H9 (cell line): ENCODE measurements at regions not wholly inside any gene's neighbourhood (a gene's known extent, or its start where the extent isn't known, plus 50 kb on each side); places are given as distances from the start of the nearest gene placed in this dataset.
"Not testable (repeated sequence)": the region's sequence is repeated elsewhere in the genome, so short reads cannot be mapped to it uniquely, and the experiment has no call there.

Experiments used
- DNase-seq: peaks from one replicate; pipeline ENCODE4 v3.0.0-alpha.2; 2017
- H2AFZ ChIP-seq: one replicate; pipeline ENCODE4 v1.6.1; 2013; ENCODE audit warnings: mild to moderate bottlenecking, low read length, control low read depth, moderate library complexity
- H2AK5ac ChIP-seq: 2 replicates; pipeline ENCODE4 v1.6.1; 2013; ENCODE audit warnings: low read length, control low read depth, mixed read lengths; ENCODE audit not compliant: insufficient read length
- H2BK120ac ChIP-seq: one replicate; pipeline ENCODE4 v1.6.1; 2013; ENCODE audit warnings: low read depth, mild to moderate bottlenecking, low read length, control low read depth, inconsistent platforms; ENCODE audit not compliant: poor library complexity, severe bottlenecking
- H2BK12ac ChIP-seq: 2 replicates; pipeline ENCODE4 v1.6.1; 2013; ENCODE audit warnings: low read length, control low read depth, mixed read lengths, low read depth; ENCODE audit not compliant: insufficient read length
- H2BK15ac ChIP-seq: 2 replicates; pipeline ENCODE4 v1.6.1; 2013; ENCODE audit warnings: low read depth, low read length, control low read depth
- H2BK20ac ChIP-seq: one replicate; pipeline ENCODE4 v1.6.1; 2013; ENCODE audit warnings: low read depth, mild to moderate bottlenecking, low read length, control low read depth, inconsistent platforms; ENCODE audit not compliant: poor library complexity, severe bottlenecking
- H2BK5ac ChIP-seq: 2 replicates; pipeline ENCODE4 v1.6.1; 2013; ENCODE audit warnings: low read length, control low read depth, mixed read lengths; ENCODE audit not compliant: insufficient read length
- H3K14ac ChIP-seq: 2 replicates; pipeline ENCODE4 v1.6.1; 2013; ENCODE audit warnings: low read length, control low read depth; ENCODE audit not compliant: insufficient read depth
- H3K18ac ChIP-seq: 2 replicates; pipeline ENCODE4 v1.6.1; 2013; ENCODE audit warnings: low read depth, mild to moderate bottlenecking, mixed read lengths, low read length, control low read depth; ENCODE audit not compliant: insufficient read length
- H3K23ac ChIP-seq: 2 replicates; pipeline ENCODE4 v1.6.1; 2013; ENCODE audit warnings: low read length, control low read depth, mixed read lengths, low read depth; ENCODE audit not compliant: insufficient read length
- H3K23me2 ChIP-seq: 2 replicates; pipeline ENCODE4 v1.6.1; 2013; ENCODE audit warnings: low read depth, mild to moderate bottlenecking, mixed read lengths, low read length, control low read depth; ENCODE audit not compliant: insufficient read length, poor library complexity, severe bottlenecking
- H3K27ac ChIP-seq: 2 replicates; pipeline ENCODE4 v1.5.1; 2013; ENCODE audit warnings: low read length, control low read depth, mixed read lengths, low read depth; ENCODE audit not compliant: insufficient read length
- H3K27me3 ChIP-seq: 2 replicates; pipeline ENCODE4 v1.6.1; 2013; ENCODE audit warnings: low read length, control low read depth, inconsistent platforms; ENCODE audit not compliant: insufficient read depth
- H3K4ac ChIP-seq: 2 replicates; pipeline ENCODE4 v1.6.1; 2013; ENCODE audit warnings: low read depth, mild to moderate bottlenecking, control low read depth, inconsistent platforms, low read length, moderate library complexity
- H3K4me1 ChIP-seq: 2 replicates; pipeline ENCODE4 v1.6.1; 2013; ENCODE audit warnings: low read length, control low read depth, inconsistent platforms; ENCODE audit not compliant: insufficient read depth
- H3K4me2 ChIP-seq: 2 replicates; pipeline ENCODE4 v1.6.1; 2013; ENCODE audit warnings: low read length, control low read depth, mixed read lengths; ENCODE audit not compliant: insufficient read length, insufficient read depth
- H3K56ac ChIP-seq: 2 replicates; pipeline ENCODE4 v1.6.1; 2013; ENCODE audit warnings: low read depth, mild to moderate bottlenecking, mixed read lengths, low read length, control low read depth; ENCODE audit not compliant: insufficient read length
- H3K79me1 ChIP-seq: 2 replicates; pipeline ENCODE4 v1.6.1; 2013; ENCODE audit warnings: low read depth, mild to moderate bottlenecking, moderate library complexity, low read length, control low read depth, inconsistent platforms; ENCODE audit not compliant: insufficient read depth, poor library complexity, severe bottlenecking
- H3K79me2 ChIP-seq: 2 replicates; pipeline ENCODE4 v1.6.1; 2013; ENCODE audit warnings: low read length, control low read depth, inconsistent platforms; ENCODE audit not compliant: insufficient read depth
- H3K9ac ChIP-seq: 2 replicates; pipeline ENCODE4 v1.6.1; 2013; ENCODE audit warnings: low read length, control low read depth, mixed read lengths; ENCODE audit not compliant: insufficient read length; ENCODE audit errors: extremely low read depth
- H3K9me3 ChIP-seq: one replicate; pipeline ENCODE4 v1.6.1; 2013; ENCODE audit warnings: low read depth, low read length, inconsistent platforms; ENCODE audit not compliant: control insufficient read depth
- H3T11ph ChIP-seq: one replicate; pipeline ENCODE4 v1.6.1; 2013; ENCODE audit warnings: mild to moderate bottlenecking, low read length, control low read depth, inconsistent platforms
- H4K20me1 ChIP-seq: one replicate; pipeline ENCODE4 v1.6.1; 2013; ENCODE audit not compliant: control insufficient read depth, insufficient read length, insufficient read depth
- H4K5ac ChIP-seq: 2 replicates; pipeline ENCODE4 v1.6.1; 2013; ENCODE audit warnings: low read depth, mild to moderate bottlenecking, mixed read lengths, low read length, control low read depth; ENCODE audit not compliant: insufficient read length
- H4K8ac ChIP-seq: replicated peaks from 2 replicates; pipeline ENCODE4 v1.6.1; 2013; ENCODE audit warnings: low read length, control low read depth, mixed read lengths, low read depth; ENCODE audit not compliant: insufficient read length
- H4K91ac ChIP-seq: 2 replicates; pipeline ENCODE4 v1.6.1; 2013; ENCODE audit warnings: low read depth, mild to moderate bottlenecking, moderate library complexity, mixed read lengths, low read length, control low read depth; ENCODE audit not compliant: insufficient read length
- H3K27ac Mint-ChIP-seq, 3 experiments: 2 replicates in 2 of 3; 3 replicates in 1 of 3; pipeline ENCODE4 v1.8.0; 2020 to 2021; ENCODE audit warnings: mixed read lengths in 3 of 3, mild to moderate bottlenecking in 1 of 3, moderate library complexity in 1 of 3
- H3K27me3 Mint-ChIP-seq: 2 replicates; pipeline ENCODE4 v1.8.0; 2021; ENCODE audit warnings: low read depth, mild to moderate bottlenecking, moderate library complexity, mixed read lengths
- H3K36me3 Mint-ChIP-seq, 3 experiments: 2 replicates in 2 of 3; 3 replicates in 1 of 3; pipeline ENCODE4 v1.8.0; 2020 to 2021; ENCODE audit warnings: low read depth in 3 of 3, mixed read lengths in 3 of 3; ENCODE audit not compliant: insufficient read depth in 1 of 3
- H3K4me1 Mint-ChIP-seq, 2 experiments: 2 replicates each; pipeline ENCODE4 v1.8.0; 2020; ENCODE audit warnings: mixed read lengths in 2 of 2
- H3K4me3 Mint-ChIP-seq, 2 experiments: 2 replicates in 1 of 2; 3 replicates in 1 of 2; pipeline ENCODE4 v1.8.0; 2020 to 2021; ENCODE audit warnings: mild to moderate bottlenecking in 2 of 2, mixed read lengths in 2 of 2, moderate library complexity in 1 of 2
- H3K9me3 Mint-ChIP-seq, 2 experiments: 2 replicates in 1 of 2; 3 replicates in 1 of 2; pipeline ENCODE4 v1.8.0; 2020; ENCODE audit warnings: mild to moderate bottlenecking in 2 of 2, mixed read lengths in 2 of 2, moderate library complexity in 1 of 2
- CTCF ChIP-seq: fragments of 200-600 bp; sonication (generic); conservative IDR thresholded peaks from 3 replicates; pipeline ENCODE4 v1.8.0; 2021; ENCODE audit warnings: antibody characterized with exemption, mild to moderate bottlenecking
- WGBS: extraction: QIAGEN DNeasy Blood & Tissue Kit; methylation state at CpG from one replicate; pipeline ENCODE4 v1.1.7; 2013; ENCODE audit warnings: missing lambda C conversion rate, low lambda C conversion rate, mixed read lengths; ENCODE audit not compliant: insufficient read length; ENCODE audit errors: extremely low coverage; 5-methylcytosine and 5-hydroxymethylcytosine counted together

GRCh38 chr21:32829504-32829903 is 57.9 kb upstream of the PAXBP1 start:
- H2BK12ac ChIP-seq, result no peak overlapping the region
- no peak overlapping the region for H2AFZ ChIP-seq
- no peak for TF ChIP-seq CTCF
- no peak overlapping the region for H4K91ac ChIP-seq
- no peak overlapping the region for H2BK120ac ChIP-seq
- no peak overlapping the region for H2BK20ac ChIP-seq
- no peak overlapping the region for H3K27ac Mint-ChIP-seq
- no peak overlapping the region for H2BK5ac ChIP-seq
- no peak overlapping the region for H3T11ph ChIP-seq
- H3K79me1 ChIP-seq, result no peaks in the 10 kb centered on the region
- H3K9me3 Mint-ChIP-seq, result peaks cover 0 to 2% of the 10 kb centered on the region in 2 experiments; a peak in 1 of 5 replicates
- H4K20me1 ChIP-seq, result no peaks in the 10 kb centered on the region
- 0 out of 4 replicates have a peak, but pooled peaks cover 0 to 2% of the 10 kb centered on the region in 2 experiments for H3K4me1 Mint-ChIP-seq
- H3K4ac ChIP-seq, result no peak overlapping the region
- H4K5ac ChIP-seq, result no peak overlapping the region
- no peak overlapping the region for H2BK15ac ChIP-seq
- no peaks in the 10 kb centered on the region for H3K27me3 ChIP-seq
- H2AK5ac ChIP-seq, result no peak overlapping the region
- no peaks in the 10 kb centered on the region for H3K36me3 Mint-ChIP-seq
- no peaks in the 10 kb centered on the region for H3K79me2 ChIP-seq
- no peak overlapping the region for H3K18ac ChIP-seq
- H3K9me3 ChIP-seq, result no peaks in the 10 kb centered on the region
- H3K4me1 ChIP-seq, result no peaks in the 10 kb centered on the region
- no peak for DNase-seq
- no peak overlapping the region for H3K14ac ChIP-seq
- H3K9ac ChIP-seq, result no peak overlapping the region
- no peak overlapping the region for H3K4me3 Mint-ChIP-seq
- H3K4me2 ChIP-seq, result no peak overlapping the region
- no CpG with 5 or more reads among the region's 2 CpGs for WGBS
- H4K8ac ChIP-seq, result no peak overlapping the region
- H3K23me2 ChIP-seq, result no peaks in the 10 kb centered on the region
- no peak overlapping the region for H3K27ac ChIP-seq
- no peaks in the 10 kb centered on the region for H3K27me3 Mint-ChIP-seq
- no peak overlapping the region for H3K23ac ChIP-seq
- H3K56ac ChIP-seq, result no peak overlapping the region

- H2BK5ac ChIP-seq, H3K23ac ChIP-seq, H3K9ac ChIP-seq, H2BK120ac ChIP-seq, H3K23me2 ChIP-seq, H3K4ac ChIP-seq, H3K4me3 Mint-ChIP-seq, H4K91ac ChIP-seq, H3K27ac ChIP-seq, H3K14ac ChIP-seq, H4K20me1 ChIP-seq, H3K79me2 ChIP-seq, H3K27me3 Mint-ChIP-seq, H3K27ac Mint-ChIP-seq, H2BK20ac ChIP-seq, H4K8ac ChIP-seq, H3K4me2 ChIP-seq, H2BK12ac ChIP-seq, H4K5ac ChIP-seq, H3K4me1 ChIP-seq, H3K18ac ChIP-seq, H3K9me3 ChIP-seq, H3K9me3 Mint-ChIP-seq, H3T11ph ChIP-seq, H2AFZ ChIP-seq, H3K36me3 Mint-ChIP-seq, DNase-seq, H3K56ac ChIP-seq, H2AK5ac ChIP-seq, H3K79me1 ChIP-seq, H2BK15ac ChIP-seq, H3K27me3 ChIP-seq: not testable (repeated sequence)
- H3K4me1 Mint-ChIP-seq, result peaks cover 12 to 13% of the 10 kb centered on the region in 2 experiments
- no CpG with 5 or more reads among the region's 10 CpGs for WGBS
Measured at GRCh38 chr21:32831779-32832178, 60.2 kb upstream of the PAXBP1 start.
